A673 (cell line): ENCODE measurements at regions not wholly inside any gene's neighbourhood (a gene's known extent, or its start where the extent isn't known, plus 50 kb on each side); places are given as distances from the start of the nearest gene placed in this dataset.

ENCODE experiments used
- BruUV-seq: library from RNA; stranded (reverse); fragments of 400-500 nt; replicated peaks from 2 replicates; lab custom pipeline; 2021; lab: Mats Ljungman, UMichigan
- CTCF ChIA-PET: fragments of 300-600 bp; sonication (Branson Sonifier 250); formaldehyde crosslinking; loops from one replicate; lab custom pipeline; 2022; ENCODE audit warnings: antibody characterized with exemption; lab: Charles Lee
- POLR2A ChIA-PET: fragments of 300-600 bp; sonication (Branson Sonifier 250); formaldehyde crosslinking; loops from one replicate; lab custom pipeline; 2022; ENCODE audit warnings: antibody characterized with exemption; ENCODE audit not compliant: low non-redundant PET; lab: Charles Lee
- DNase-seq: peaks from one replicate; pipeline ENCODE4 v3.0.0-alpha.2; 2015; ENCODE audit warnings: low spot score
- H3K27ac ChIP-seq: fragments of 200-600 bp; sonication (generic); 2 replicates; pipeline ENCODE4 v1.5.1; 2016; ENCODE audit warnings: mixed run types, low read depth, mild to moderate bottlenecking, mixed read lengths, antibody characterized with exemption, low read length; ENCODE audit not compliant: poor library complexity, severe bottlenecking
- H3K27me3 ChIP-seq: fragments of 200-600 bp; sonication (generic); replicated peaks from 2 replicates; pipeline ENCODE4 v1.6.1; 2017; ENCODE audit warnings: mixed run types, low read depth, mild to moderate bottlenecking, mixed read lengths, antibody characterized with exemption, low read length; ENCODE audit not compliant: insufficient read depth, poor library complexity
- H3K36me3 ChIP-seq: fragments of 200-600 bp; sonication (generic); 2 replicates; pipeline ENCODE4 v1.6.1; 2016; ENCODE audit warnings: mixed run types, mild to moderate bottlenecking, mixed read lengths, antibody characterized with exemption, low read length; ENCODE audit not compliant: insufficient read depth, poor library complexity, severe bottlenecking
- H3K4me1 ChIP-seq: fragments of 200-600 bp; sonication (generic); 2 replicates; pipeline ENCODE4 v1.6.1; 2017; ENCODE audit warnings: mixed run types, mild to moderate bottlenecking, mixed read lengths, antibody characterized with exemption, low read length; ENCODE audit not compliant: insufficient read depth, poor library complexity, severe bottlenecking
- H3K4me3 ChIP-seq: fragments of 200-600 bp; sonication (generic); 2 replicates; pipeline ENCODE4 v1.5.1; 2016; ENCODE audit warnings: low read depth, mixed run types, mild to moderate bottlenecking, mixed read lengths, low read length; ENCODE audit not compliant: poor library complexity, severe bottlenecking
- H3K9me3 ChIP-seq: fragments of 200-600 bp; sonication (generic); 2 replicates; pipeline ENCODE4 v1.6.1; 2016; ENCODE audit warnings: mixed run types, low read depth, mild to moderate bottlenecking, mixed read lengths, antibody characterized with exemption, low read length; ENCODE audit not compliant: poor library complexity, severe bottlenecking
- EZH2 ChIP-seq: fragments of 200-600 bp; sonication (generic); IDR thresholded peaks from 2 replicates; pipeline ENCODE4 v1.6.1; 2017; ENCODE audit warnings: borderline replicate concordance, low read depth, mild to moderate bottlenecking, mixed read lengths, antibody characterized with exemption, low read length; ENCODE audit not compliant: poor library complexity, severe bottlenecking
- intact Hi-C: fragments of 100-400 bp; cut with micrococcal nuclease; formaldehyde crosslinking; loops from one replicate; pipeline ENCODE4 v1.10.0; 2022; ENCODE audit not compliant: unreplicated experiment
- TF ChIP-seq, protein P1 (sequence below): fragments of 300-800, 200-600 bp; sonication (generic); conservative IDR thresholded peaks from 2 replicates; pipeline ENCODE4 v1.5.1; 2017; ENCODE audit warnings: low read depth, mild to moderate bottlenecking, antibody characterized with exemption, low read length, moderate library complexity, mixed read lengths

DNA sequence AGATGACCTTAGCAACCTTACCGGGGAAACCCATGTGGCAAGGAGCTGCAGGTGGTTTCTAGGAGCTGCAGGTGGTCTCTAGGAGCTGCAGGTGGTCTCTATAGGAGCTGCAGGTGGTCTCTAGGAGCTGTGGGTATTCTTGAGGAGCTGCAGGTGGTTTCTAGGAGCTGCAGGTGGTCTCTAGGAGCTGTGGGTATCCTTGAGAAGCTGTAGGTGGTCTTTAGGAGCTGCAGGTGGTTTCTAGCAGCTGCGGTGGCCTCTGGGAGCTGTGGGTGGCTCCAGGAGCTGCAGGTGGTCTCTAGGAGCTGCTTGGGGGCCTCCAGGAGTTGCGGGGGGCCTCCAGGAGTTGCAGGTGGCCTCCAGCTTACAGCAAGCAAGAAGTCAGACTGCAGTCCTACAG lies 997.5 kb downstream of the TBC1D22A start:
- no peak overlapping the region for H3K27ac ChIP-seq
- H3K9me3 ChIP-seq = no peaks in the 10 kb centered on the region
- ChIA-PET POLR2A (no interaction called here), CTCF (no interaction called here)
- no peak for DNase-seq
- no peaks in the 10 kb centered on the region for H3K4me1 ChIP-seq
- no peaks in the 10 kb centered on the region for H3K36me3 ChIP-seq
- no TSS peak for BruUV-seq
- TF ChIP-seq, protein P1, sequence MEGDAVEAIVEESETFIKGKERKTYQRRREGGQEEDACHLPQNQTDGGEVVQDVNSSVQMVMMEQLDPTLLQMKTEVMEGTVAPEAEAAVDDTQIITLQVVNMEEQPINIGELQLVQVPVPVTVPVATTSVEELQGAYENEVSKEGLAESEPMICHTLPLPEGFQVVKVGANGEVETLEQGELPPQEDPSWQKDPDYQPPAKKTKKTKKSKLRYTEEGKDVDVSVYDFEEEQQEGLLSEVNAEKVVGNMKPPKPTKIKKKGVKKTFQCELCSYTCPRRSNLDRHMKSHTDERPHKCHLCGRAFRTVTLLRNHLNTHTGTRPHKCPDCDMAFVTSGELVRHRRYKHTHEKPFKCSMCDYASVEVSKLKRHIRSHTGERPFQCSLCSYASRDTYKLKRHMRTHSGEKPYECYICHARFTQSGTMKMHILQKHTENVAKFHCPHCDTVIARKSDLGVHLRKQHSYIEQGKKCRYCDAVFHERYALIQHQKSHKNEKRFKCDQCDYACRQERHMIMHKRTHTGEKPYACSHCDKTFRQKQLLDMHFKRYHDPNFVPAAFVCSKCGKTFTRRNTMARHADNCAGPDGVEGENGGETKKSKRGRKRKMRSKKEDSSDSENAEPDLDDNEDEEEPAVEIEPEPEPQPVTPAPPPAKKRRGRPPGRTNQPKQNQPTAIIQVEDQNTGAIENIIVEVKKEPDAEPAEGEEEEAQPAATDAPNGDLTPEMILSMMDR = no peak
- no peak for TF ChIP-seq EZH2
- intact Hi-C loops = no loop called here
- H3K27me3 ChIP-seq = no peaks in the 10 kb centered on the region
- H3K4me3 ChIP-seq = no peak overlapping the region

DNA sequence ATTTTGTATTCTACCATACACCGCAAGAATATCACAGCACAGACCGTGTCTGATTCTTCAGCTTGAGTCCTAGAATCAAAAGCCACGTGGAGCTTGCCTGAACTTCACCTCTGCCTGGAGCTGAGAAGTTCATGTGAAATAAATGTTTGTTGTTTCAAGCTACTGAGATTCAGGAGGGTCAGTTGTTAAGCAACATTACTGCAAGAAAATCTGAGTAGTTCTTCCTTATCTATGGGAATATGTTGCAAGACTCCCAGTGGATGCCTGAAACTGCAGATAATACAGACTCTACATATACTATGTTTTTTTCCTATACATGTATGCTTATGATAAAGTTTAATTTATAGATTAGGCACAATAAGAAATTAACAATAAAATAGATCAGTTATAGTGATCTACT lies 995.3 kb downstream of the TBC1D22A start:
- POLR2A ChIA-PET = no interaction called here
- no peak overlapping the region for H3K27ac ChIP-seq
- TF ChIP-seq, protein P1 = no peak
- TF ChIP-seq EZH2 = no peak

DNA sequence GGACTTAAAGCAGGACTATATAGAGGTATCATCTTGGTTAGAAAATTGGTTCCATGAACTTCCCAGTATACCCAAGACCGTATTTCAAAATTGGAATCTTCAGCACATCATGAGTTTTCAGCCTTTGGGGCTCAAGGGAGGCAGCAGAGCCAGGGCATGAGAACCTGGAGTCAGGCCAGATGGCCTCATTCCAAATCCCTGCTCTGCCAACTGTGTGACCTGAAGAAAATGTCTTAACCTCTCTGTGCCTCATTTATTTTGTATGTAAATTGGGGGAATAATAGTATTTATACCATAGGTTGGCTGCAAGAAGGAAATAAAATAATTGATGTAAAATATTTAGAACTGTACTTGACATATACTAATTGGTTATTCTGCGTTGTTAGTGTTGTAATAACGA lies 987.6 kb downstream of the TBC1D22A start:
- no peak overlapping the region for H3K4me3 ChIP-seq
- intact Hi-C loops = no loop called here
- TF ChIP-seq, protein P1 = no peak
- TF ChIP-seq EZH2 = no peak
- H3K4me1 ChIP-seq = no peaks in the 10 kb centered on the region
- BruUV-seq = no TSS peak
- no peaks in the 10 kb centered on the region for H3K9me3 ChIP-seq
- peaks cover 32% of the 10 kb centered on the region for H3K27me3 ChIP-seq
- CTCF ChIA-PET = no interaction called here
- no peak overlapping the region for H3K27ac ChIP-seq
- no peak for DNase-seq
- POLR2A ChIA-PET = no interaction called here
- no peaks in the 10 kb centered on the region for H3K36me3 ChIP-seq

More for the DNA sequence above, 995.3 kb downstream of the TBC1D22A start:
- intact Hi-C loops = no loop called here
- no peaks in the 10 kb centered on the region for H3K36me3 ChIP-seq
- no peaks in the 10 kb centered on the region for H3K9me3 ChIP-seq
- H3K4me1 ChIP-seq = no peaks in the 10 kb centered on the region
- DNase-seq = no peak
- H3K27me3 ChIP-seq = no peaks in the 10 kb centered on the region
- no peak overlapping the region for H3K4me3 ChIP-seq
- CTCF ChIA-PET = no interaction called here
- no TSS peak for BruUV-seq
